Endothelial cell of umbilical vein (primary cell): ENCODE measurements at regions not wholly inside any gene's neighbourhood (a gene's known extent, or its start where the extent isn't known, plus 50 kb on each side); places are given as distances from the start of the nearest gene placed in this dataset.

Experiments
- BruUV-seq: library from RNA; stranded (reverse); fragments of 400-500 nt; replicated peaks from 2 replicates; lab custom pipeline; 2021; lab: Mats Ljungman, UMichigan
- CTCF ChIA-PET: fragments of 300-600, 350-600 bp; sonication (Branson Sonifier 250); formaldehyde crosslinking; loops from one replicate; lab custom pipeline; 2021; ENCODE audit warnings: antibody characterized with exemption, inconsistent platforms; lab: Charles Lee
- POLR2A ChIA-PET: fragments of 300-600, 350-600 bp; sonication (Branson Sonifier 250); formaldehyde crosslinking; loops from one replicate; lab custom pipeline; 2021; ENCODE audit warnings: antibody characterized with exemption, inconsistent platforms; lab: Charles Lee
- DNase-seq: peaks from one replicate; pipeline ENCODE4 v3.0.0-alpha.2; 2011; ENCODE audit warnings: low read depth, low spot score
- FAIRE-seq: peaks from 2 replicates; lab custom pipeline; 2011; peaks lifted over from hg19 to GRCh38; lab: Jason Lieb, UNC
- H2AFZ ChIP-seq: 2 replicates; pipeline ENCODE4 v1.6.0; 2012; ENCODE audit warnings: low read depth, low read length, control low read depth, inconsistent platforms
- H3K27ac ChIP-seq: 2 replicates; pipeline ENCODE4 v1.5.1; 2011; ENCODE audit warnings: low read depth, mild to moderate bottlenecking, control low read depth, low read length, moderate library complexity; ENCODE audit not compliant: insufficient read depth
- H3K27me3 ChIP-seq, 2 experiments: 2 replicates each; pipeline versions ENCODE4 v1.6.0 to v1.6.1; 2011; ENCODE audit warnings: low read length in 2 of 2, mixed read lengths in 1 of 2; ENCODE audit not compliant: control insufficient read depth in 2 of 2, insufficient read depth in 2 of 2
- H3K36me3 ChIP-seq, 2 experiments: 2 replicates in 1 of 2; 3 replicates in 1 of 2; pipeline ENCODE4 v1.5.1; 2011; ENCODE audit warnings: low read length in 2 of 2, mild to moderate bottlenecking in 1 of 2, moderate library complexity in 1 of 2; ENCODE audit not compliant: control insufficient read depth in 2 of 2, insufficient read depth in 2 of 2; ENCODE audit errors: extremely low read depth in 1 of 2
- H3K4me1 ChIP-seq: 3 replicates; pipeline ENCODE4 v1.5.1; 2011; ENCODE audit warnings: mild to moderate bottlenecking, low read length; ENCODE audit not compliant: control insufficient read depth, insufficient read depth; ENCODE audit errors: extremely low read depth
- H3K4me2 ChIP-seq: 2 replicates; pipeline ENCODE4 v1.6.1; 2011; ENCODE audit warnings: low read length, control low read depth, mixed read lengths; ENCODE audit not compliant: insufficient read depth
- H3K4me3 ChIP-seq, 3 experiments: fragments of 200-600 bp in 1 of 3; sonication (generic), shearing (Covaris generic) in 1 of 3; replicated peaks in 1 of 3; 2 replicates each; pipeline ENCODE4 v1.5.1; 2011 to 2016; ENCODE audit warnings: control low read depth in 3 of 3, low read length in 3 of 3, mild to moderate bottlenecking in 2 of 3, inconsistent platforms in 1 of 3, low read depth in 1 of 3, moderate library complexity in 1 of 3; ENCODE audit not compliant: insufficient read depth in 1 of 3
- H3K79me2 ChIP-seq: 2 replicates; pipeline ENCODE4 v1.6.0; 2012; ENCODE audit warnings: low read length, inconsistent platforms; ENCODE audit not compliant: control insufficient read depth, insufficient read depth
- H3K9ac ChIP-seq: replicated peaks from 2 replicates; pipeline ENCODE3; 2011; ENCODE audit warnings: low read length, control low read depth; ENCODE audit not compliant: insufficient read depth; ENCODE audit errors: extremely low read depth
- H3K9me1 ChIP-seq: replicated peaks from 3 replicates; pipeline ENCODE4 v1.6.0; 2011; ENCODE audit warnings: mild to moderate bottlenecking, low read length; ENCODE audit not compliant: control insufficient read depth, insufficient read depth; ENCODE audit errors: extremely low read depth
- H3K9me3 ChIP-seq: replicated peaks from 2 replicates; pipeline ENCODE4 v1.5.1; 2012; ENCODE audit warnings: low read length, inconsistent platforms; ENCODE audit not compliant: control insufficient read depth, insufficient read depth
- H4K20me1 ChIP-seq: replicated peaks from 2 replicates; pipeline ENCODE3; 2011; ENCODE audit warnings: mild to moderate bottlenecking, low read length; ENCODE audit not compliant: control insufficient read depth, insufficient read depth; ENCODE audit errors: extremely low read depth
- EZH2 ChIP-seq: IDR thresholded peaks from 2 replicates; pipeline ENCODE4 v1.6.1; 2012; ENCODE audit warnings: borderline replicate concordance, low read depth, mild to moderate bottlenecking, moderate library complexity, low read length, inconsistent platforms; ENCODE audit not compliant: severe bottlenecking
- FOS ChIP-seq: IDR thresholded peaks from 2 replicates; pipeline ENCODE4 v1.6.1; 2011; ENCODE audit warnings: mild to moderate bottlenecking, low read length, moderate library complexity, borderline replicate concordance; ENCODE audit not compliant: insufficient read depth
- GATA2 ChIP-seq: IDR thresholded peaks from 2 replicates; pipeline ENCODE4 v1.7.0; 2011; ENCODE audit warnings: low read depth, mild to moderate bottlenecking, moderate library complexity, mixed read lengths, low read length; ENCODE audit not compliant: insufficient read length, insufficient read depth
- JUN ChIP-seq: IDR thresholded peaks from 2 replicates; pipeline ENCODE4 v1.6.1; 2011; ENCODE audit warnings: borderline replicate concordance, low read depth; ENCODE audit not compliant: insufficient read length, insufficient read depth
- MYC ChIP-seq: IDR thresholded peaks from one replicate; pipeline ENCODE4 v1.6.1; 2011; ENCODE audit warnings: mild to moderate bottlenecking, low read depth, low read length
- POLR2A ChIP-seq: IDR thresholded peaks from 2 replicates; pipeline ENCODE4 v1.6.1; 2012; ENCODE audit warnings: low read depth, mild to moderate bottlenecking, control low read depth, low read length
- POLR2AphosphoS5 ChIP-seq: IDR thresholded peaks from 2 replicates; pipeline ENCODE4 v1.6.1; 2012; ENCODE audit warnings: low read depth, mild to moderate bottlenecking, control low read depth, low read length, moderate library complexity; ENCODE audit not compliant: insufficient read depth
- dilution Hi-C: fragments of 300-500 bp; cut with MboI; formaldehyde crosslinking; loops from one replicate; pipeline ENCODE4 v1.15.0; 2019; ENCODE audit warnings: low sequenced_read_pairs; ENCODE audit not compliant: extremely low pct_ligation_motif_present
- intact Hi-C: fragments of 100-400 bp; cut with micrococcal nuclease; formaldehyde crosslinking; loops from one replicate; pipeline ENCODE4 v1.10.0; 2022
- TF ChIP-seq, protein P1 (sequence below), 2 donors: IDR thresholded peaks; 1 replicate in 1 of 2; 2 replicates in 1 of 2; pipeline ENCODE4 v1.5.1; 2011; ENCODE audit warnings: low read length in 2 of 2, mild to moderate bottlenecking in 2 of 2, moderate library complexity in 2 of 2, control low read depth in 1 of 2, inconsistent platforms in 1 of 2, low read depth in 1 of 2; ENCODE audit not compliant: insufficient read depth in 1 of 2; ENCODE audit errors: extremely low read depth in 1 of 2
- TF ChIP-seq, protein P2 (sequence below): IDR thresholded peaks from 2 replicates; pipeline ENCODE4 v1.6.1; 2011; ENCODE audit not compliant: insufficient read depth, insufficient read length

DNA sequence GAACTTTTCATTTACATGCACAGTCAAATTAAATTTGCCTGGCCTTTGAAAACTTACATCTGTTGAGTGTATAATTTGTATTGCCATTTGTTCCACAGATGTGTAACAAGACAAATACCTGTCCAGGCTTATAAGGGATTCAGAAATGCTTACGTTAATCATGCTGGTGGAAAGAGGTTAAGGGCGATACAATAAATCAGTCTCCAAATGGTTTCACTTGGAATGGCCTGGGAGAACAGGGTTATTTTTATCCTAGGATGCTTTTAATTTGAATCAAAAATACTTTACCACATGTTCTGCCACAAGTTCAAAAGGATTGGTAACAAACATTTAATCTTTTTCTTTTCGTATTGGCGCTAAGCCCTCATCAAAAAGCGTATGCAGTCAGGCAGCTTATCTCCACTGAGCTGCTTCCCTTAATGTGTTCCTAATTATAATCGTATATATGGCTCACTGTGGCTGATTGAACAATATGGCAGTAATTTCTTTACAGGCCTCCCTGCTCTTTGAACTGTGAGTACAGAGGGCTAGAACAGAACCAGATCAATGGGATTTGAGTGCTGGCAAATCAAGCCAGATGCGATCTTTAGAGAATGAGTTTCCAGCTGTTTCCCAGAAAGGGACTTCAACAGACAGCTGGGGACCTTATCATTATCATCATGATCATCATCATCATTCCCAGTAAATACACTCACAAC lies 425.7 kb downstream of the SPRY2 start:
- DNase-seq, result no peak
- Histone ChIP-seq H3K9ac (no peak overlapping the region), H3K9me1 (no peaks in the 10 kb centered on the region), H3K27me3 (no peaks in the 10 kb centered on the region), H4K20me1 (no peaks in the 10 kb centered on the region), H3K4me2 (no peak overlapping the region), H3K27ac (no peak overlapping the region), H3K36me3 (no peaks in the 10 kb centered on the region), H3K9me3 (no peaks in the 10 kb centered on the region), H3K79me2 (no peaks in the 10 kb centered on the region), H2AFZ (no peak overlapping the region), H3K4me1 (peaks cover 21% of the 10 kb centered on the region), H3K4me3 (no peak overlapping the region)
- ChIA-PET CTCF (interaction anchor here (1.0 to 1.1 kb wide), 2 partner anchors 12 to 420 kb away, joined by 3 read pairs; no protein-coding TSS in a partner anchor), POLR2A (no interaction called here)
- dilution Hi-C loops, result no loop called here
- FAIRE-seq, result no peak
- intact Hi-C loops, result no loop called here
- no TSS peak for BruUV-seq
- TF ChIP-seq MYC (no peak), FOS (no peak), GATA2 (no peak), JUN (no peak), EZH2 (no peak), POLR2A (no peak), POLR2AphosphoS5 (no peak)
- TF ChIP-seq, protein P1, sequence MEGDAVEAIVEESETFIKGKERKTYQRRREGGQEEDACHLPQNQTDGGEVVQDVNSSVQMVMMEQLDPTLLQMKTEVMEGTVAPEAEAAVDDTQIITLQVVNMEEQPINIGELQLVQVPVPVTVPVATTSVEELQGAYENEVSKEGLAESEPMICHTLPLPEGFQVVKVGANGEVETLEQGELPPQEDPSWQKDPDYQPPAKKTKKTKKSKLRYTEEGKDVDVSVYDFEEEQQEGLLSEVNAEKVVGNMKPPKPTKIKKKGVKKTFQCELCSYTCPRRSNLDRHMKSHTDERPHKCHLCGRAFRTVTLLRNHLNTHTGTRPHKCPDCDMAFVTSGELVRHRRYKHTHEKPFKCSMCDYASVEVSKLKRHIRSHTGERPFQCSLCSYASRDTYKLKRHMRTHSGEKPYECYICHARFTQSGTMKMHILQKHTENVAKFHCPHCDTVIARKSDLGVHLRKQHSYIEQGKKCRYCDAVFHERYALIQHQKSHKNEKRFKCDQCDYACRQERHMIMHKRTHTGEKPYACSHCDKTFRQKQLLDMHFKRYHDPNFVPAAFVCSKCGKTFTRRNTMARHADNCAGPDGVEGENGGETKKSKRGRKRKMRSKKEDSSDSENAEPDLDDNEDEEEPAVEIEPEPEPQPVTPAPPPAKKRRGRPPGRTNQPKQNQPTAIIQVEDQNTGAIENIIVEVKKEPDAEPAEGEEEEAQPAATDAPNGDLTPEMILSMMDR (IDR thresholded peaks at IDR 0.05; ENCODE audit: extremely low read depth in 1 of 2, insufficient read depth in 1 of 2, low read depth in 1 of 2, low read length in 2 of 2), result no peak
- TF ChIP-seq, protein P2, sequence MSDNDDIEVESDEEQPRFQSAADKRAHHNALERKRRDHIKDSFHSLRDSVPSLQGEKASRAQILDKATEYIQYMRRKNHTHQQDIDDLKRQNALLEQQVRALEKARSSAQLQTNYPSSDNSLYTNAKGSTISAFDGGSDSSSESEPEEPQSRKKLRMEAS, result no peak
